ENCODE measurements at regions not wholly inside any gene's neighbourhood (a gene's known extent, or its start where the extent isn't known, plus 50 kb on each side); places are given as distances from the start of the nearest gene placed in this dataset.
"Not testable (repeated sequence)": the region's sequence is repeated elsewhere in the genome, so short reads cannot be mapped to it uniquely, and the experiment has no call there.

- DNase-seq: no peak
Observed at GRCh38 chr5:167285591-167285990, 1005.9 kb upstream of the WWC1 start.

GRCh38 chr5:167286891-167287290 lies 1004.6 kb upstream of the WWC1 start:
- DNase-seq: no peak

GRCh38 chr5:167290478-167290877 lies 1001.0 kb upstream of the WWC1 start:
- no peak for DNase-seq

GRCh38 chr5:167294882-167295680 lies 996.4 kb upstream of the WWC1 start:
- no peak for DNase-seq

GRCh38 chr5:167295681-167296005 lies 995.8 kb upstream of the WWC1 start:
- DNase-seq: no peak

- DNase-seq: no peak
Observed at GRCh38 chr5:167296066-167296465, 995.4 kb upstream of the WWC1 start.

- no peak for DNase-seq
Observed at GRCh38 chr5:167296661-167297060, 994.8 kb upstream of the WWC1 start.

GRCh38 chr5:167299861-167300260 lies 991.6 kb upstream of the WWC1 start:
- DNase-seq: not testable (repeated sequence)

GRCh38 chr5:167303582-167303981 lies 987.9 kb upstream of the WWC1 start:
- DNase-seq: no peak

- no peak for DNase-seq
Observed at GRCh38 chr5:167304834-167305469, 986.5 kb upstream of the WWC1 start.

GRCh38 chr5:167305591-167306213 lies 985.7 kb upstream of the WWC1 start:
- no peak for DNase-seq

GRCh38 chr5:167307042-167307441 lies 984.4 kb upstream of the WWC1 start:
- DNase-seq: no peak

- DNase-seq: no peak
Observed at GRCh38 chr5:167308466-167308865, 983.0 kb upstream of the WWC1 start.

GRCh38 chr5:167309941-167310517 lies 981.4 kb upstream of the WWC1 start:
- DNase-seq: no peak

- DNase-seq: no peak
Observed at GRCh38 chr5:167311340-167311739, 980.1 kb upstream of the WWC1 start.

- no peak for DNase-seq
Observed at GRCh38 chr5:167312225-167312624, 979.2 kb upstream of the WWC1 start.

- DNase-seq: no peak
Observed at GRCh38 chr5:167315762-167316161, 975.7 kb upstream of the WWC1 start.

GRCh38 chr5:167317884-167318283 lies 973.6 kb upstream of the WWC1 start:
- no peak for DNase-seq

GRCh38 chr5:167319243-167319642 lies 972.2 kb upstream of the WWC1 start:
- no peak for DNase-seq

GRCh38 chr5:167320019-167320418 lies 971.4 kb upstream of the WWC1 start:
- no peak for DNase-seq

- no peak for DNase-seq
Observed at GRCh38 chr5:167332309-167332708, 959.1 kb upstream of the WWC1 start.

- DNase-seq: no peak
Observed at GRCh38 chr5:167336161-167336560, 955.3 kb upstream of the WWC1 start.

- no peak for DNase-seq
Observed at GRCh38 chr5:167339205-167339604, 952.2 kb upstream of the WWC1 start.

- DNase-seq: no peak
Observed at GRCh38 chr5:167346461-167346860, 945.0 kb upstream of the WWC1 start.

Data from T-helper 9 cell (primary cell).